T-helper 1 cell treated with Interleukin-12 subunit alpha and Interleukin-12 subunit beta and Interleukin-4 antibody, amounts not matched to agents 30 ng/mL and 1 ng/mL, for 36 hours (primary cell): ENCODE measurements at regions not wholly inside any gene's neighbourhood (a gene's known extent, or its start where the extent isn't known, plus 50 kb on each side); places are given as distances from the start of the nearest gene placed in this dataset.
"Not testable (repeated sequence)": the region's sequence is repeated elsewhere in the genome, so short reads cannot be mapped to it uniquely, and the experiment has no call there.

Source experiments
- intact Hi-C: fragments of 100-400 bp; cut with micrococcal nuclease; formaldehyde crosslinking; loops from one replicate; pipeline ENCODE4 v1.15.1; 2024

DNA sequence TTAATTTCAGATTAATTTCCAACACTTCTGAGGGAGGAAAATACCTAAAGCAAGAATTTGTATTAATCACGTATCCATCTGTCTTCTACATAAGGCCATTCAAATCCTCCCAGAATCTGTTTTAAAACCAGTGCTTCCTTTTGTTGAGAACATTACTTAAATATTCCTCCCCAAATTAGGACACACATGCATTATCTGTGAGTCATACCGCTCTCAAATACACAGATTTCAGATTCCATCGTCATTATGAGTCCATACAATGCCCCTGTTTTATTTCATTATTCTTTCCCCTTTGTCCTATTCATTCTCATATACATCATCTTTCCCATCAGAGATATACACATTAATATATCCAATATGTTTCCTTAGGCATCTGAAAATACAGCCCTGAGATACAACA, 57.3 kb upstream of the PRSS12 start:
- intact Hi-C loops, result no loop called here

DNA sequence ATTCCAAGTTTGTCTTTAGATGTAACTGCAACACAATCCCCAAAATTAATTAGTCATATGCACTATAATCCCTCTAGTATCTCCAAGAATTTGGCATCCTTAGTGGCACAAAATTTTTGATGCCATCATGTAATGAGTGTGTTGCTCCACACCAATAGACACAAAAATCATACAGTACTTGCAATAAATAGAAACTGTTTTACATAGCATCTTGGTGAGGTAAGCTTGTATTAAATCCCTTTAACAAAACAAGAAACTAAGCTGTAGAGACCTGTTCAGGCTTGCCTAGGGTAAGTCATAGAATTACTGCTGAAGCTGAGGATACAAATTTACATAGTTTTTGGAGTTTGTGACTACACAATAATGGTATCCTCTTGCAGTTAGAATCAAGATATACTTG, 64.5 kb upstream of the PRSS12 start:
- intact Hi-C loops, result no loop called here

DNA sequence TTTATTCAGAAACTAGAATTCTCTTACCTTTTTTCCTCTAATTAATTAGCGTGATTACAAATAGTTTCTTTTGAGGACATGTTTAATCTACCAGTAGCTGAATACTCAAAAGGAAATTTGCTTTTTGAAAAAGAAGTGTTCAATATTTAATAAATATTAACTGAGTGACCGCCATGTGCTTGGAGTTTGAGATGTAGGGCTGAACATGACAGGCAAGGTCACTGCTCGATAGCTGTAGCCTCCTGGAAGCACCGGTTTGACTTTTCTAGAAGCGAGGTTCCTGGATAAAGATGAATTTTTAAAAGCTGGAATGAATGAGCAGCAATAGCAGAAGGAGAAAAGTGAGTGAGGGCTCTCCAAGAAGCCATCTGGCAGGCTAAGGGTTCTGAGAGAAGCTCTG, 65.0 kb upstream of the PRSS12 start:
- intact Hi-C loops, result not testable (repeated sequence)

DNA sequence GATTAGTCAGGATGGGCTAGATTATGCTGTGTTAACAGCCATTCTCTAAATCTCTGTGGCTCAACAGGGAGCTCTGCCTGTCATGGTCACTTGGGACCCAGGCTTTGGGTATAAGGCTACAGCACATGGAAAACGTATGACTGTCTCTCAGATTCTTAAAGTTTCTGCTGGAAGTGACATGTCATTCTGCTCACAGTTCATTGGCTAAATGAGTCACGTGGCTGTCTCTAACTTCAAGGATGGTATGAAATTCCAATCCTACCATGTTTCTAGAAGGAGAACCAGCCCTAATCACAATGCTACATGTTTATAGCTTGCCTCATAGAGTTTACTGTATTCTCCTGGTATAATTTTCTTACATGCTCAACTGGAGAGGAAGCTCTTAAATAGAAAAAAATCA, 65.6 kb upstream of the PRSS12 start:
- intact Hi-C loops, result not testable (repeated sequence)

DNA sequence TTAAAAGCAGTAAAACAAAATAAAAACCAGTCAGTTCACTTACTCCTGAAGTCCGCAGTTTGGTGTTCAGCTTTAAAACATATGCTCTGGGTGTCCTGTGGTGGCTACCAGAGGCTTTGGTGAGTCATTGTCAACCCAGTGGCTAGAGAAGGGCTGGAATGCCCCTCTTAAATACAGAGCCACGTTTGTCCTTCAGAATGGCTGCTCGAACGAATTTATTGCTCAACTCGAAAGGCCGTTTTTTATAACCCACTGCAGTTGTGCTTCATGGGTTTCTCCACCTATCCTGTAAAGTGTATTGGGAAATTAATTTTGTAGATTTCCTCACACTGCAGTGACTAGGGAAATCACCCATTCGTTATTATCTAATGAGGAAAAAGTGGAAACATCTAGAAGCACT, 66.8 kb upstream of the PRSS12 start:
- intact Hi-C loops, result loop anchor here (5.0 kb wide), 1 partner anchor 268 kb away; the partner anchor contains the start of gene METTL14

DNA sequence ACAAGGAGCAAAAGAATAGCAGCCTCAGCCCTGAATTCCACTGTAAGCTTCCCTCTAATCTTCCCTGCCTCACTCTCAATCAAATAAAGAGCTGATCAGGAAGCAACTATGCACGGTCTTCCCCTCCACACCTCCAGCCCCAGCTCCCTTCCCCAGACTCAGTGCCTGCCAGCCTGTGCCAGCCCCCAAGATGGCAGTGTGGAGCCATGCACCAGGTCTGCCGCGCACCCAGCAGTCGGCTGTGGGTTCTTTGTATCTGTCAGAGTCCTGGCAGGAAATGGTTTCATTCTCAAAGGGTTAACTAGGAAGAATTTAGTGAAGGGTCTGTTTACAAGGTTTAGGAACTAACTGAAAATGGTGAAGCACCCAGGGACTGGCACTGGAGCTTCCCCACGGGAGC, 71.3 kb upstream of the PRSS12 start:
- intact Hi-C loops, result loop anchor here (5.0 kb wide), 1 partner anchor 263 kb away; the partner anchor contains the start of gene METTL14

DNA sequence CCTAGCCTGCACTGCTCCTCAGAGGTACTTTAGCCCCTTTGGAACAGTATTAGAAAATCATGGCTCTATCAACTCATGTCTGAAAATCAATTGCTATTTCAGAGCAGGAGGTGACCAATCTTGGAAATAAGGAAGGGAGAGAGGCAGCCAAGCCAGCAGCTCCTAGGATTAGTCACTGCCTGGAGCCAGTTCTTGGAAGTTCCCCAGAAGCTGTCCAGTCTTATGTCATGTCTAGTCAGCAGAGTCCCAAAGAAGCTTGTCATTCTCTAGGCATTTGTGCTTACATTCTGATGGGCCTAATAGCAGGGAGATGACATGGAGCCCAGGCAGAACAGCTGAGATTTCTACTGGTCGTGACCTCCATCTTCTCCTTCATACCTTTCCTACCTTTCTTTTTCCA, 76.1 kb upstream of the PRSS12 start:
- intact Hi-C loops, result not testable (repeated sequence)

DNA sequence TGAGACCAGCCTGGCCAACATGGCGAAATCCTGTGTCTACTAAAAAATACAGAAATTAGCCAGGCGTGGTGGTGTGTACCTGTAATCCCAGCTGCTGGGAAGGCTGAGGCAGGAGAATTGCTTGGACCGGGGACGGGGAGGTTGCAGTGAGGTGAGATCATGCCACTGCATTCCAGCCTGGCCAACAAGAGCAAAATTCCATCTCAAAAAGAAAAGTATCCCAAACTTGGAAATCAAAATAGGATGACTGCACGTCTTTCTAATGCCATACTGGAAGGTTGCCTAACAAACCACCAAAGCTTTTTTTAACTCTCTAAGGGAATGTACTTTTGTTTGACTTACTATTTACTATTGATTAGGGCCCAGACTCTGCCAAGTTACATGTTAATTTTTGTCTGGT, 79.6 kb upstream of the PRSS12 start:
- intact Hi-C loops, result not testable (repeated sequence)

DNA sequence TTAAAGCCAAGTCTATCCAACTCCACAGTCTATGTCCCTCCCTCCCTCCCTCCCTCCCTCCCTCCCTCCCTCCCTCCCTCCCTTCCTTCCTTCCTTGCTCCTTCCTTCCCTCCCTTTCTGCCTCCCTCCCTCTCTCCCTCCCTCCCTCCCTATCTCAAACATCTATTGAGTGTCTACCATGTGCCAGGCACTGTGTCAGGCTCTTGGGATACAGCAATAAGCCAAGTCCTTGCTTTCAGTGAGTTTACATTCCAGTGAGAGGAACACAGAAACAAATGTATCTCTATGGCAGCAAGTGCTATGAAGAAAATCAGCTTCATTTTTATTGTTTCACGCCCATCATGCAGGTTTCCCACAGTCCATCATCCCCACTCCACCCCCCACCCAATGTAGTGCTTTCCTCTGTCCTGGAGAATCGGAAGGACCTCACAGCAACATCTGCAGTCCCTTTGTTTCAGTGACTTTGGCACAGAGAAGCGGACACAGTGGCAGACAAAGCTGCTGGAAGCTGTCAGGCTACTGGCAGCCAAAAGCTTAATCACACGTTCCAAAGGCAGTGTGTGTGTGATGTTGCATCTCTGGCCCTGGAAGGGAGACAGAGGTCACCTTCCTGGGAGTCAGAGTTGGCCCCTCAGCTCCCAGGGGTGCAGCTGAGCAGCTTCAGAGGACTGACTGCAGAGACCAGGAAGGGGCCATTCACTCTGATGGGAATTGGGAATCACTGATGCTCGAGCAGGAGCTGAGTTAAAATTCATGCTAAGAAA, 81.0 kb upstream of the PRSS12 start:
- intact Hi-C loops, result not testable (repeated sequence)

DNA sequence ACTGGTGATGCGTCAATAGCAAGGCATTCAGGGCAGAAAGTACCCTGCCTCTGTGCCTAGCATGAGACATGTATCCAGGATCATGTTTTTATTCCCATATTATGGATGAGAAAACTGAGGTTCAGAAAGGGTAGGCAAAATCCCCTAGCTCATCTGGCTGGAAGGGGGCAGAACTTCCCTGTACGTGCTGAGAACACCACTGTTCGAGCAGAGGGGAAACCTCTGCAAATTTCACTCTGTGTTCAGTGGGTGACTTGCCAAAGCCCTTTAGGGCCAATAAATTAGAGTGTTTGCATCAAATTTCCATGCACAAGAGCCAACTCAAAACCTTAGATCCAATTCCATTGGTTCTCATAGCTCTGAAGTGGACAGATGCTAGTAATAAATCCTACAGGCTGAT, 82.6 kb upstream of the PRSS12 start:
- intact Hi-C loops, result not testable (repeated sequence)

DNA sequence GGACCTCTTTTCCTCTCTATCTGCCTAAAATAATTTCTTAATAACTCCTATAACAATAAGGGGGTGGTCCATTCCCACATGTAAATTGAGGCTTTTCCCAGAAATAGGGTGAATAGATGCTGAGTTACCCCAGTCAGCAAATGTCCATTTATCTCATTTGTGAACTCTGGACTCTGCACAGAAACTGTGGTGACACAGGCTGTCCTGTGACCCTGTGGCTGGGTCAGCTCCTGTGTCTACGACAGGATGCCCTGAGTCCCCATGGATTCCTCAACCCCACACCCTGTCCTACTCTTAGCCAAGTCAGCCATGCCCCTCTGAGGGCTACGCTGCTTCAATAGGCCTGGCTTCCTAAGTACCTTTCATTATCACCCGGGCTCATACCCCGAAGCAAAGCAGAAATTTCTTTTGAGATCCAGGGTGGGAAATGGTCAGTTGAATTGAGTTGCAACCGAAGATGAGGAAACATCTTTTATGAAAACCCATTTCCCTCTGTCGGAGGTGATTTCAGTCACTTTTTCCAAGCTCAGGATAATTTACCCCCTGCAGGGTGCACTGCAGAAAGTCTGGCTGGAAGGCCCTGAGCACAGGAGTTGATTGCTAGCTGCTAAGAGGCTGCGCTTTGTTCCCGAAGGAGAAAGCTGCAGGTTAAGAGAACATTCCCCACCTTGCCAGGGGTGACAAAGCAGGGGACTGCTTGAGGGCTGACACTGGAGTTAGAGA, 89.5 kb upstream of the PRSS12 start:
- intact Hi-C loops, result not testable (repeated sequence)

DNA sequence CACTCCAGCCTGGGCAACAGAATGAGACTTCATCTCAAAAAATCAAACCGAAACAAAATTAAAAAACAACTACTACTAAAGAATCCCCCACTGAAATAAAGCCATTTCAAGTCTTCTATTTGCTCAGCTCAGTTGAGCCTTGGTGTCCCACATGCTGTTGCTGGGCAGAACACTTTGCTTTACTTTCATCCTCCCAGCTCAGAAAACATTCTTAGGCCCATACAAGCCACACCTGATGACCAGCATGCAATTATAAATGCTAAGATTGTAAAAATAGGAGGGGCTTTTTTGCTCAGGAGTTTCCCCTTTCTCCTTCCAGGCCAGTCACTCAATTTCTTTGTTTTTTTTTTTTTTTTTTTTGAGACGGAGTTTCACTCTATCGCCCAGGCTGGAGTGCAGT, 94.6 kb upstream of the PRSS12 start:
- intact Hi-C loops, result not testable (repeated sequence)

DNA sequence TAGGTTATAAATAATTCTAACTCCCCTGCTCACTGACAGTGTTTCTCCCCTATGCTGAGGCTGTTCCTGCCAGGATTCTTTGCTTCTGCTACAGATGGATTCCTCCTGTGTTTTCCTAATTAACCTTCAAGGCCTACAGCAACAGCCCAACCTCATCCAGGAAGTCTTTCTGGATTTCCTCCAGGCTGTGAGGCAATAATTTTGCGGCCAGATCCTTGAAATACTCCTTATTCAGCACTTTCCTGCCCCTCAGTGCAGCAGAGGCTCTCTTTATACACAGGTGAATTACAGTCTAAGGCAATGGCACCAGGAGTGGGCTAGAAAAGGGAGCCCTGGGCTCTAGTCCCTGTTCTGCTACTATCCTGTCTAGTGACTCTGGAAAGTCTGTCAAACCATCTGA, 102.1 kb upstream of the PRSS12 start:
- intact Hi-C loops, result not testable (repeated sequence)

DNA sequence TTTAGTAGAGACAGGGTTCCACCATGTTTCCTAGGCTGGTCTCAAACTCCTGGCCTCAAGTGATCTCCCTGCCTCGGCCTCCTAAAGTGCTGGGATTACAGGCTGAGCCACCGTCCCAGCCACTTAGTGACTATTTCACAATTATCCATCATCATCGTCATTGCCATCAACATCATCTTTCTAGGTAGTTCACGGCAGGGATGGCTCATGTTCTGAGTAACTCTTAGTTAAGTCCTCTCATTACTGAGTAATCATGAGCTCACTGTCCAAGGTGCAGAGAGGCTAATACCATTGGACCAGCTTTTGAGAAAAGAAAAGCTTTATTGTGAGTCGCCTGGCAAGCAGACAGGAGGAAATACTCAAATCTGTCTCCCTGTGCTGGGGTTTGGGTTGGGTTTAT, 108.6 kb upstream of the PRSS12 start:
- intact Hi-C loops, result not testable (repeated sequence)

DNA sequence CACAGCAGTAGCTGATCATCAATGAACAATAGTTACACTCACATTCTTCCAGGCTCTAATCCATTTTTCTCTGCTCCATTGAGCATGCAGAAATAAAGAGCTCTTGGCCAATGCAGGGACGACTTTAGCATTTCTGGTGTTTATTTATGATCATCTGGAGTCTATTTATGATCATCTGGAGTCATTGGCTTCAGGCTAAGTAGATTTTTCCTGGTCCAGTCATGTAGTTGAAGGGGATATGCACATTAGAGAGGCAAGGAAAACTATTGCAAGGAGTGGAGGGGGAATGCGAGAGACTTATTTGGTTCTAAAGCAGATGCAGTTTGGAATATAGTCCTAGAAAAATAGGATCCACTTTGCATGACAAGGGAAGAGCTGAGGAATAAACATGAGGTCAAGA, 113.0 kb upstream of the PRSS12 start:
- intact Hi-C loops, result not testable (repeated sequence)

DNA sequence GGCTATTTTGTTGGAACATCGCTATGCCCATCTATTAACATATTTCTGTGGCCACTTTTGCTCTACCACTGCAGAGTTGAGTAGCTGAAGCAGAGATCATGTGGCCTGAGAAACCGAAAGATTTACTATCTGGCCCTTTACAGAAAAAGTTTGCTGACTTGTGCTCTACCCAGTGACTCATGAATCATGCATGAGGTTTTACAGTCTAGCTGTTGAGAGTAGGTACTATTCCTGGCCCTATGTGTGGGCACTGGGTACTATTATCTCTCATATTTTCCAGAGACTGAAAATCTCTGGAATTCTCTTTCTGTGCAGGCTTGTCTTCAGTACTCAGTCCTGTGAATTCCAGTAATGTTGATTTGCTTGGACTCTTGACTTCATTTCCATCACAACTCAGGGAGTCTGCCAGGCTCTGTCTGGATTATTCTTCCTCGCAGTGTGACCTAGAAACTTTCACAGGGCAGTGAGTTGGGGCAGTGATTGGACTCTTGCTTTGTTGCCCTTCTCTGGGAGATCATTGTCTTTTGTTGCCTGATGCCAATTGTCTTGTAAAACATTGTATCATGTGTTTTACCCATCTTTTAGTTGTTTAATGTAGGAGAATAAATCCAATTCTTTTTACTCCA, 121.3 kb upstream of the PRSS12 start:
- intact Hi-C loops, result not testable (repeated sequence)

DNA sequence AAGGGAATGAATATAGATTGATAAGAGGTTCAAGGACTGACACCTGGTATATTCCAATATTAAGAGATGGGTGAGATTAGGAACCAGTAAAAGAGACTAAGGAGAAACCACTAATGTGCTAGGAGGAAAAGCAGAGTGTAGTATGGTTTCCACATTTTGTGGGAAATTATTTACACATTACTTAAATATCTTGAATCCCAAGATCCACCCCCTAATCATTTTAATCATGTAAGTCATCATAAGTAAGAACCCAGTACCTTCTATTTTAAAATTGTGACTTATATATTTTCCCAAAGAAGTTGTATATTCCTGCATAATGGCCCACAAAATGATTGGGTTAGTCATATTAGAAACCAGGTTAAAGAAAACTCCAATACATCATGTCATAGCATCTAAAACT, 122.0 kb upstream of the PRSS12 start:
- intact Hi-C loops, result not testable (repeated sequence)

DNA sequence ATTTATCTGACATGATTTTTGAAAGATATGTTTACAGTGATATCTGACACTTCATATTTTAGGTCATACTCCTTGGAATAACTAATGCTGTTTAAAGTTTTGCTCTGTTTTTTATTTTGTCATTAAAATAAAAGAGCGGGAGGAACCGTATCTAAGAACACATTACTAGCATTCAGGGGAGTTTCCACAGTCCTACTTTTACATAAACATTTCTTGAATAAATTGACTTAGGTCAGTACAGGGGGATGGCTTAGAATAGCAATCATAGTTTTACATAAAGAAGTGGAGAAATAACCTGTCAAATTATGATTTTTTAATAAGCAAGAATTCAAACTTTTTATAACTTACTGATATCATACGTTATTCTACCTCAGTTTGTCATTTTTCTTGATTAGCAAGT, 123.1 kb upstream of the PRSS12 start:
- intact Hi-C loops, result not testable (repeated sequence)

DNA sequence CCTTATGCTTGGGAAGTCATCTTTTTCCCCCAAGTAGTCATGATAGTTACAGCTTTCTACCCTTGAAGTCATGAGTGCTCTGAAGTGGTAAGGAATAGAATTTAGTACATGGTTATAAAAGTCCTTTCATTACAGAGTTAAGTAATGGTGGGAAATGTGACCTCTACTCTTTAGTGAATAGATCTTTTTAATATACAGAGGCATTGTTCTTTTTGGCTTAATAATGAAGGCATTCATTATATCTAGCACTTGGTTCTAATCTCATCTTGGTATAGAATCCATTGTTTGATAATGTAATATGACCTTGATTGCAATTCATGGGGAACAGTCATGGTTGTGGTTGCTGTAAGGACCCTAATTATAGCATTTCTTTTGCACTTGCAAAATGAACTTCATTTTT, 125.0 kb upstream of the PRSS12 start:
- intact Hi-C loops, result not testable (repeated sequence)

DNA sequence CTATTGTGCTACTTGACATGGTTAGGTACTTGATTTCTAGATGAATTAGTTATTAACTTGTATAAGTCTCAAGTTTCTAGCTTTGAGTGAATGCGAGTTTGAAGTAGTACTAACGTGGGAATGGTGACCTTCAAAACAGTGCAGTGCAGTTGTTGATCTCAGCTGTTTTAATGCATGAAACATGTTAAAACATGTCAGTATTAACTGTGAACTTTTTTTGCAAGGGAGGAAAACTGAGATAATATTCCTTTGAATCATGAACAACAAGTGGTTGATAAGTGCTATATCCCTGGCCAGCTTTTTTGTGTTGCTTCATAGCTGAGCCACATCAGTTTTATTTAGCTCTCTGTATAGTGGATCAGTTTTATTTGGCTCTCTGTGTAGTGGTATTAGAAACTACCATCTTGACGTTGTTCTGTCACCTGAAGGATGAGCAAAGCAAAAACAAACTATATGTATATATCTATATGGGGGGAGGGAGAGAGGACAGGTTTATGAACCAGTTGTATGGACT, 133.1 kb upstream of the PRSS12 start:
- intact Hi-C loops, result not testable (repeated sequence)

DNA sequence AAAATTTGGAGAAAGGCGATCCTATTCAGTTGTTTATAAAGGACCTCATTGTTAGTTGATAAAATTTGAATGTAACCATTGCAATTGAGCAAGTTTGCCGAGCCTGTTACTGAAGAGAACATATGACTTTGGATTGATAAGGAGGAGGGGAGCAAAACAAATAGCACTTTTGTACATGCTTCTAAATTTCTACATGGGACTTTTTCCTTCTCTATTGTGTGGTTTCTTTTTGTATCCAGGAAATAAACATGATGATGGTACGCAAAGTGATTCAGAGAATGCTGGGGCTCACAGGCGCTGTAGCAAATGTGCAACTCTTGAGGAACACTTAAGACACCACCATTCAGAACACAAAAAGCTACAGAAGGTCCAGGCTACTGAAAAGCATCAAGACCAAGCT, 140.2 kb upstream of the PRSS12 start:
- intact Hi-C loops, result not testable (repeated sequence)

DNA sequence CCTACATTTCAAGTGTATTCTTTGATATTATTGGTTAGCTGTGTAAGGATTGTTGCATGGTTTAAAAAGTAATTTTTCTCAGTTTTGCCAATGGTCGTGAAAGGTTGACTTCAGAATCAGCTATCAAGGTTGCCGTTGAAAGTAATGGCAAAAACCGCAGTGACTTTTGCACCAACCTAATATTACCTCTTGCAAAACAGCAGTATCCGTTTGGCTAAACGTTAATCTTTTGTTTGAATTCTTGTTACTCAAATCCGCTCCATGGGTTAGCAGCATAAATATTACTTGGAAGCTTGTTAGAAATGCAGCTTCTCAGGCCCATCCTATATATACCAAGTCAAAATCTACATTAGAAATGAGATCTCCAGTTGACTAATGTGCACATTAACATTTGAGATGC, 141.6 kb upstream of the PRSS12 start:
- intact Hi-C loops, result not testable (repeated sequence)
